ENCODE measurements at regions not wholly inside any gene's neighbourhood (a gene's known extent, or its start where the extent isn't known, plus 50 kb on each side); places are given as distances from the start of the nearest gene placed in this dataset.

- DNase-seq, result no peak
- Mint-ChIP-seq H3K27ac (no peak overlapping the region), H3K4me3 (no peak overlapping the region), H3K36me3 (ENCODE audit: low read depth) (peaks cover 2% of the 10 kb centered on the region), H3K4me1 (ENCODE audit: low read depth) (no peaks in the 10 kb centered on the region), H3K27me3 (ENCODE audit: low read depth) (peaks cover 43% of the 10 kb centered on the region), H3K9me3 (peaks cover 5% of the 10 kb centered on the region)
- CTCF ChIA-PET, result no interaction called here
- intact Hi-C loops (cut with micrococcal nuclease), result no loop called here
Observed at GRCh38 chr10:117646718-117647117, 104.2 kb downstream of the EMX2 start.

DNA sequence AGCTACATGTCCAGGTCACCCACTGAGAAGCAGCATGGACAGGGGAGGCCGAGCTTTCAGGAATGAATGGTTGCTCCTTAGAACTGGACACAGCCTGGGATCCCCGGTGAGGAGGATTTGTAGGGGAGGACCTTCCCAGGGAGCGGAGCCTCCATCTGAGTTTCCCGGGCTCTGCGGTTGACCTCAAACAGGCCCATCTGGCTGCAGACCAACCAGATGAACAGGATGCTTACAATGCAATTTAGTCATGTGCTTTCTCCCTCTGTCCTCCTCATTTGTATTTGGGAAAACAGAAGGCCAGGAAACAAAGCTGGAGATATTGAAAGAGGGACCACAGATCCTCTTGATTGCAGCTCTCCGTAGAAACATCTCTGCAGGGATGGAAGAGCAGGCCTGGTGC, 104.8 kb downstream of the EMX2 start:
- peaks cover under 1% of the 10 kb centered on the region for H3K4me1 Mint-ChIP-seq (ENCODE audit: low read depth)
- H3K27ac Mint-ChIP-seq, result no peak overlapping the region
- peaks cover 5% of the 10 kb centered on the region for H3K9me3 Mint-ChIP-seq
- CTCF ChIA-PET, result no interaction called here
- H3K27me3 Mint-ChIP-seq (ENCODE audit: low read depth), result peaks cover 40% of the 10 kb centered on the region
- H3K4me3 Mint-ChIP-seq, result no peak overlapping the region
- no peak for DNase-seq
- peaks cover 2% of the 10 kb centered on the region for H3K36me3 Mint-ChIP-seq (ENCODE audit: low read depth)
- intact Hi-C loops (cut with micrococcal nuclease), result no loop called here

- Mint-ChIP-seq H3K9me3 (peaks cover 17% of the 10 kb centered on the region), H3K27me3 (ENCODE audit: low read depth) (peaks cover 33% of the 10 kb centered on the region), H3K4me1 (ENCODE audit: low read depth) (peaks cover 13% of the 10 kb centered on the region), H3K36me3 (ENCODE audit: low read depth) (peaks cover 3% of the 10 kb centered on the region), H3K4me3 (no peak overlapping the region), H3K27ac (no peak overlapping the region)
- CTCF ChIA-PET, result interaction anchor here (0.6 kb wide), 1 partner anchor 677 kb away, joined by 4 read pairs; no protein-coding TSS in a partner anchor
- intact Hi-C loops (cut with micrococcal nuclease), result loop anchor here (5.0 to 10.0 kb wide), 4 partner anchors 181 to 1104 kb away; partner anchors contain the start of genes CACUL1, FAM204A and RAB11FIP2
- DNase-seq, result no peak
Observed at GRCh38 chr10:117651121-117651520, 108.6 kb downstream of the EMX2 start.

- peaks cover 25% of the 10 kb centered on the region for H3K4me1 Mint-ChIP-seq (ENCODE audit: low read depth)
- peaks cover 3% of the 10 kb centered on the region for H3K36me3 Mint-ChIP-seq (ENCODE audit: low read depth)
- H3K27ac Mint-ChIP-seq, result no peak overlapping the region
- peaks cover 17% of the 10 kb centered on the region for H3K9me3 Mint-ChIP-seq
- H3K4me3 Mint-ChIP-seq, result no peak overlapping the region
- intact Hi-C loops (cut with micrococcal nuclease), result loop anchor here (1.0 to 10.0 kb wide), 5 partner anchors 11 to 1102 kb away; partner anchors contain the start of genes CACUL1, FAM204A and RAB11FIP2
- no peak for DNase-seq
- CTCF ChIA-PET, result no interaction called here
- H3K27me3 Mint-ChIP-seq (ENCODE audit: low read depth), result peaks cover 26% of the 10 kb centered on the region
Observed at GRCh38 chr10:117652228-117653169, 110.0 kb downstream of the EMX2 start.

GRCh38 chr10:117653170-117653515, 110.6 kb downstream of the EMX2 start:
- Mint-ChIP-seq H3K4me3 (no peak overlapping the region), H3K4me1 (ENCODE audit: low read depth) (peaks cover 25% of the 10 kb centered on the region), H3K9me3 (peaks cover 17% of the 10 kb centered on the region), H3K36me3 (ENCODE audit: low read depth) (peaks cover 3% of the 10 kb centered on the region), H3K27ac (no peak overlapping the region), H3K27me3 (ENCODE audit: low read depth) (peaks cover 26% of the 10 kb centered on the region)
- CTCF ChIA-PET, result no interaction called here
- intact Hi-C loops (cut with micrococcal nuclease), result loop anchor here (1.0 to 10.0 kb wide), 5 partner anchors 10 to 1102 kb away; partner anchors contain the start of genes CACUL1, FAM204A and RAB11FIP2
- peak; percentile 65 for DNase-seq

DNA sequence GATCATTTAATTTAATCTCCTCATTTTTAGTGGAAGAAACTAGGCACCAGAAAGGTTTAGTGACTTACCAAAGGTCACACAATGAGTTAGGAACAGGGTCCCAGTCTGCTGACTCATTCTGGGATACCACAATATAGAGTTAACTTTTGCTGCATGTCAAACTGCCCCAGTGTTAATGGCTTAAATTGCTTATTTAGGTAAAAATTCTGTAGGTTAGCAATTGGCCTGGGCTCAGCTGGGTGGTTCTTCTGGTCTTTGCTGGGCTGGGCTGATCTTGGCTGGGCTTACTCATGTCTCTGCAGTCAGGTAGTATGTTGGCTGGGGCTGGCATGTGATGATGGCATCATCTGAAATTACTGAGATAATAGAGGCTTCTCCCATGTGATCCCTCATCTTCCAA, 111.6 kb downstream of the EMX2 start:
- Mint-ChIP-seq H3K4me1 (ENCODE audit: low read depth) (peaks cover 25% of the 10 kb centered on the region), H3K9me3 (peaks cover 17% of the 10 kb centered on the region), H3K27me3 (ENCODE audit: low read depth) (peaks cover 31% of the 10 kb centered on the region), H3K4me3 (no peak overlapping the region), H3K27ac (no peak overlapping the region), H3K36me3 (ENCODE audit: low read depth) (peaks cover 3% of the 10 kb centered on the region)
- CTCF ChIA-PET, result no interaction called here
- no peak for DNase-seq
- intact Hi-C loops (cut with micrococcal nuclease), result loop anchor here (5.0 to 10.0 kb wide), 4 partner anchors 178 to 1101 kb away; partner anchors contain the start of genes CACUL1, FAM204A and RAB11FIP2

GRCh38 chr10:117656385-117657367, 114.1 kb downstream of the EMX2 start:
- Mint-ChIP-seq H3K36me3 (ENCODE audit: low read depth) (peaks cover 1% of the 10 kb centered on the region), H3K4me1 (ENCODE audit: low read depth) (peaks cover 25% of the 10 kb centered on the region), H3K9me3 (peaks cover 12% of the 10 kb centered on the region), H3K27me3 (ENCODE audit: low read depth) (peaks cover 26% of the 10 kb centered on the region), H3K27ac (no peak overlapping the region), H3K4me3 (no peak overlapping the region)
- CTCF ChIA-PET, result interaction anchor here (0.7 kb wide), 1 partner anchor 1369 kb away, joined by 3 read pairs; no protein-coding TSS in a partner anchor
- intact Hi-C loops (cut with micrococcal nuclease), result loop anchor here (10.0 kb wide), 2 partner anchors 388 to 1098 kb away; partner anchors contain the start of genes CACUL1 and RAB11FIP2
- peak; percentile 28 for DNase-seq

- intact Hi-C loops (cut with micrococcal nuclease), result no loop called here
- Mint-ChIP-seq H3K27ac (no peak overlapping the region), H3K36me3 (ENCODE audit: low read depth) (no peaks in the 10 kb centered on the region), H3K27me3 (ENCODE audit: low read depth) (peaks cover 22% of the 10 kb centered on the region), H3K9me3 (no peaks in the 10 kb centered on the region), H3K4me1 (ENCODE audit: low read depth) (peaks cover 14% of the 10 kb centered on the region), H3K4me3 (no peak overlapping the region)
- DNase-seq, result no peak
- CTCF ChIA-PET, result interaction anchor here (0.7 kb wide), 1 partner anchor 581 kb away, joined by 3 read pairs; no protein-coding TSS in a partner anchor
Observed at GRCh38 chr10:117661316-117661715, 118.8 kb downstream of the EMX2 start.

DNA sequence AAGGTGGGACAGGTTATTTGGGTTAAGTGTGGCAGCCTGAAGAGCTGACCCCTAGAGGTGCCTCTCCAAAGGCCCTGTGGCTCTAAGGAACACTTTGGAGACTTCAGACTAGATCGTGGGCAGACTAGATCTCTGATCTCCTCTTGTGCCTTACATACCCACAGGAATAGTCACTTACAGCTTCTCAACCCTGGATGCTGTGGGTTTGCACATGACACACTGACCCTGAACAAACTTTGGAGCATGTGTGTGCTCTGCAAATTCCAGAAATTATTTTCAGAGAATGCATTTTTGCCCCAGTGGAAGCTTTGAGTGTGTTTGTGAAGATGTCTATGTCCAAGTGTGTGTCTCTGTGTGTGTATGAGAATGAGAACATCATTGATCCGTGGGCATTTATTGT, 119.6 kb downstream of the EMX2 start:
- H3K36me3 Mint-ChIP-seq (ENCODE audit: low read depth), result no peaks in the 10 kb centered on the region
- no peak for DNase-seq
- H3K4me1 Mint-ChIP-seq (ENCODE audit: low read depth), result peaks cover 6% of the 10 kb centered on the region
- H3K27ac Mint-ChIP-seq, result no peak overlapping the region
- H3K9me3 Mint-ChIP-seq, result no peaks in the 10 kb centered on the region
- H3K27me3 Mint-ChIP-seq (ENCODE audit: low read depth), result peaks cover 22% of the 10 kb centered on the region
- intact Hi-C loops (cut with micrococcal nuclease), result no loop called here
- CTCF ChIA-PET, result no interaction called here
- no peak overlapping the region for H3K4me3 Mint-ChIP-seq

DNA sequence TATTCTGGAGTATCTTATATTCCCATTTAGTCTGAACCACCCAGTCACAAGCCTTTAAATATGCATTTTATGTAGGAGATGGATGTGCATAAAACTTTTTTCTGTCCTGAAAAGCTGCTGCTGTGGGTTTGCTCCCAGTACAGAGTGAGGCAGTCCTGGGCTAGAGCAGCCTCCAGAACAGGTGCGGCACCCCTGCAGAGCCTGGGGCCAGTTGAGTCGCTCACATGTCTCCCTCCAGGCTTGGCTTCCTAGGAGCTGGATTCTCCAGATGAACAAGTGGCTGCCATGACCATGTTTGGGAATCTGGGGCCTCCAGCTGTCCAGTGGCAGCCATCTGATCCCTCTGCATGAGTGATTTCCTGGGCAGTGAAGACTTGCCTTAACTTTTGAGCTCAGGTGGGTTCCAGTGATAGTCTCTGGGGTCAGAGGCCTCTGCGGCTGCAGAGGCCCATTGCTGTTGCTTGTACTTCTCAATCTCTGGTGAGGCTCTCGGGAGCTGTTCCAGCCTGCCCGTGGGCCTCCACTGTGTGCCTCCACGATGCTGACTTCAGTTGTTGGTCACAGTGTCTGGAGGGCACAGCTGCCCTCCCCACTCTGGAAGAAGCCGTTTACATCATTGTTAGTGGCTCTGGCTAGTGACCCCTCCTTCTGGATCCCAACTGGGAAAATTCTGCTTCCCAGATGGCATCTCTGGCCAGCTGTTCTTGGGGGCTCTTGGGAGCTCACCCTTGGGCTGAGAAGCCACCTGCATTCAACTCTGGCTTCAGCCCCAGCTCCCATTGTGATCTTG, 120.4 kb downstream of the EMX2 start:
- Mint-ChIP-seq H3K27ac (no peak overlapping the region), H3K27me3 (ENCODE audit: low read depth) (peaks cover 22% of the 10 kb centered on the region), H3K4me1 (ENCODE audit: low read depth) (peaks cover 2% of the 10 kb centered on the region), H3K9me3 (no peaks in the 10 kb centered on the region), H3K36me3 (ENCODE audit: low read depth) (no peaks in the 10 kb centered on the region), H3K4me3 (no peak overlapping the region)
- no peak for DNase-seq
- intact Hi-C loops (cut with micrococcal nuclease), result loop anchor here (1.0 kb wide), 1 partner anchor 10 kb away; no protein-coding TSS in a partner anchor
- CTCF ChIA-PET, result interaction anchor here (0.7 kb wide), 1 partner anchor 758 kb away, joined by 4 read pairs; no protein-coding TSS in a partner anchor

- Mint-ChIP-seq H3K27ac (no peak overlapping the region), H3K4me1 (ENCODE audit: low read depth) (peaks cover 2% of the 10 kb centered on the region), H3K36me3 (ENCODE audit: low read depth) (no peaks in the 10 kb centered on the region), H3K4me3 (no peak overlapping the region), H3K9me3 (no peaks in the 10 kb centered on the region), H3K27me3 (ENCODE audit: low read depth) (peaks cover 19% of the 10 kb centered on the region)
- CTCF ChIA-PET, result interaction anchor here (0.7 kb wide), 1 partner anchor 758 kb away, joined by 4 read pairs; no protein-coding TSS in a partner anchor
- peak; percentile 33 for DNase-seq
- intact Hi-C loops (cut with micrococcal nuclease), result loop anchor here (1.0 kb wide), 1 partner anchor 10 kb away; no protein-coding TSS in a partner anchor
Observed at GRCh38 chr10:117663750-117664149, 121.2 kb downstream of the EMX2 start.
